ENCODE measurements at regions not wholly inside any gene's neighbourhood (a gene's known extent, or its start where the extent isn't known, plus 50 kb on each side); places are given as distances from the start of the nearest gene placed in this dataset.

DNA sequence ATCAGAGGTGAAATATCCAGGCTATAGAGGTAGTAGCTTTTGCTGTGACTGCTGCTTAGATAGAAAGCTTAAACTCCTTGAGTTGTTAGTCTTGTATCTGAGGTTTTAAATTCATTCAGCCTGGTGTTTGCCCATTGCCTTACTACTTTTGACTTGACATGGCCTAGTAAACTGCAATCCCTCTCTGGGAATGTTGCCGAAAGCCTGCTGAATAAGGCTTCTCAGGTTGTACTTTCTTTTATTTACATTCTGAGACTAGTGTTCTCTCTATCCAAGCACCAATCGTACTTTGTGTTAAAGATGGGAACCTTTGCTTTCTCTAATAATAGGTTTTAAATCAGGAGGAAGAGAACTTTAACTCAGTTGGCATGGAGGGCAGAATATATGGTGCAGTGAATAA, 357.6 kb upstream of the CWC22 start:
- DNase-seq (ENCODE audit: low spot score), result no peak

GRCh38 chr2:180360283-180360618, 353.2 kb upstream of the CWC22 start:
- DNase-seq (ENCODE audit: low spot score), result no peak

DNA sequence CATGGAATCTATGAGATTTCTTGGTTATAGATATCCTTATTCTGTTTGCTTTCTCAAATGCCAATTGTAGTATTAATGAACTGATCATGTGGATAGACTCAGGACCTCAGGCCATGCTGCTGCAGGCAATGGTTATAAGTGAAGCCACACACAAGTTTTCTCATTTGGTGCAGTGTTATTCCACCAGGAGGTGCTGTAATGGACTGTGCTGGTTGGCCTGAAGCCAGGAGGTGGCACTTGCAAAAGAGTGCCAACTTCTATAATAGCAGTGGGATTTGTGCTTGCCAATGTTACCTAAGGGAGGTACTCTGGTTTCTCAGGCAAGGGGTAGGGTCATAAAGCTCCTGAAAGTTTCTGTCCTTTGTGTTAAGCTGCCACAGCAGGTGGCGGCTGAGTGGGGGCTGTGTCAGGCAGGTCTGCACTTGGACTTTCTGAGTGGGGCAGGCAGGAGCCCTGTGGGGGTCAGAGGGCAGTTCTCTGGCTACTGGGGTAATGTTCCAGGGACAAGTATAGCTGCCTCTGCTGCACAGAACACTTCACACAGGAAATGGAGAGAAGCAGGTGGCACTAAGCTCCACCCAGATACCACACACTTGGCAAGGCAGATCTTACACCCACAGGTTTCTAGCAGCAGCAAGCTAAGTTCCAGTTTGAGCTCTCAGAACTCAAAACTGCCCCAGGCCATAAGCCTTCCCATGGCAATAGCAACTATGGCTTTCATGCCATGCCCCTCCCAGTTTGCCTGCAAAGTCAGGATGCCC, 352.6 kb upstream of the CWC22 start:
- DNase-seq (ENCODE audit: low spot score), result no peak

- no peak for DNase-seq (ENCODE audit: low spot score)
Observed at GRCh38 chr2:180358458-180358857, 351.4 kb upstream of the CWC22 start.

- DNase-seq (ENCODE audit: low spot score), result no peak
Observed at GRCh38 chr2:180356676-180357075, 349.6 kb upstream of the CWC22 start.

DNA sequence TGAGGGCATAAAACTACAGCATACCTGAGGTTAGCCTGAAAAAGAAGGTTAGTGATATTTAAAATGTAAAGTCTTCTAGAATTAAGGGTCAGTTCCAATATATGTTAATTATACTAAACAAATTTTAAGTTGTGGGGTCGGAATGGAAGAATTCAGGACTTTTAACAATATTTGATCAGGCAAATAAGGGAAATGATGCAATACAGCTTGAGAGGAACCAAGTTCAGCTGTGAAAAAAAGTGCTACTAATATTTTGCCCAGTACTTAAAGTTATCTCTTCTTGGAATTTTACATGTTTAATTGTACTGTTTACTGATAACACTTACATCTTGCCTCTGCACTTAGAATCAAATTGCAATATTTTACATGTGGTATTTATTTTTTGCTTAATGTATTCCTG, 345.5 kb upstream of the CWC22 start:
- DNase-seq (ENCODE audit: low spot score), result no peak

- no peak for DNase-seq (ENCODE audit: low spot score)
Observed at GRCh38 chr2:180349809-180350208, 342.7 kb upstream of the CWC22 start.

DNA sequence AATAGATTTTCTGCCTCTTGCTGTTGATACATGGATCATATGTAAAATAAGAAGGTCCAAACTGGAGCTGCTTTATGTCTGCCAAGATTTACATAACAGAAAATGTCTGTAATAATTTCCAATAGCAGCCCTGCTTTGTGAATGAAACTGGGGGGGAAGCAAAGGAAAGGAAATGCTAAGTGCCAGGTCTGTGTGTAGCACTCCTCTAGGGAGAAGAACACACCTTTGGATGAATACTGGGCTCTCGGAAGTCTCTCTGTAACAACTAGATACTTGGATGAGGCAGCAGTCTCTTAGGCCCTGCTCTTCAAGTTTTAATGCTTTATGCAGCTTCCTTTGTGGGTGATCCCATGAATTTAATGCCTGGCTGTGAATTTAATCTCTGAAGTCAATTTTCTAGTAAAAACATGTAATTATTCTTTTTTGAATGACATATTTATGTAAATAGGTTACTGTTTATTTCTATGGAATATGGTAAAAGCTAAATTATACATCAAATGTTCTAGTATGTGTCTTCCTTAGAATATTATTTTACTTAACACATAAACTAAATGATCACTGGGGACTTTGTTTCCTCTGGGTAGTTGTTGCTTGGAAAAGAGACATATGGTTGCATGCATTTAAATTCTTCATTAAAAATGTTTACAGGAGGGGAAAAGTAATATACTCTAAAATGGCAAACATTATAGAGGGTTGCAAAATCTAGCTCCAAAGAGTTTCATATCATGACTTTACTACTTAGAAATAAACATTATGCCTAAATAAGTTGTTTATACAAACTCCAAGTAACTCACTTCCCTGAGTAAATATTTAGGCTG, 336.6 kb upstream of the CWC22 start:
- no peak for DNase-seq (ENCODE audit: low spot score)

GRCh38 chr2:180337136-180337535, 330.0 kb upstream of the CWC22 start:
- DNase-seq (ENCODE audit: low spot score), result no peak

DNA sequence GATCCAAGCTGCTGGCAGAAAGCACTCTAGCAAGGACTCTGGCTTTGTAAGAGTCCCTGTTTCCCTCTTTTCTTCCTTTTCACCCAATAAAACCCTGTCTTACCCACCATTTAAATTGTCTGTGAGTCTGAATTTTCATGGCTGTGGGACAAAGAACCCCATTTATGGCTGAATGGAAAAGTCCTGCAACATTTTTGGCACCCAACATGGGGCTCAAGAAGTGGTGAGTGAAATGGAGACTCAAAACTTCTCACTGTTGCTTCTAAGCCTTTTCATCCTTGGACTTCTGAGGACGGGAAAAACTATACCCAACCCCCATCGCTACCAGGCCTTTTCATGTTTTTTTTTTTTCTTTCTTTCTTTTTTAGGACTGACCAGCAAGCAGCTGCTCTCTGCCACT, 329.5 kb upstream of the CWC22 start:
- DNase-seq (ENCODE audit: low spot score), result no peak

DNA sequence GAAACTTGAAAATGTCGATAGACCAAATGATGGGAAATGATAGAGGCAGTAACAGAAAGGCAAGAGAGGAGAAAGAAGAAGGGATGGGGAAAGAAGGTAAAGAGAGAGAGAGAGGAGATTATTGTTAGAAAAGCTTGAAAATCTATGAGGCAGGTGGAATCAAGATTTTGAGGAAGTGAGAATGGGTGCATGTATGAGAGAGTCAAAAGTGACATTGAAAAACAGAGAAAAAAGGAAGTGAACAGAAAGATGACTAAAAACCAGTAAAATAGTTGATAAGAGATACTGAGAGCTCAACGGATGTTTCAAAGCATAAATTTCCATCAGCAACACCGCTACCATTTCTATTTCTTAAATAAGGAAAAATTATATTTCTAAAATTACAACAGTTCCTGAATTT, 327.4 kb upstream of the CWC22 start:
- DNase-seq (ENCODE audit: low spot score), result no peak

- DNase-seq (ENCODE audit: low spot score), result no peak
Observed at GRCh38 chr2:180328795-180329422, 321.8 kb upstream of the CWC22 start.

DNA sequence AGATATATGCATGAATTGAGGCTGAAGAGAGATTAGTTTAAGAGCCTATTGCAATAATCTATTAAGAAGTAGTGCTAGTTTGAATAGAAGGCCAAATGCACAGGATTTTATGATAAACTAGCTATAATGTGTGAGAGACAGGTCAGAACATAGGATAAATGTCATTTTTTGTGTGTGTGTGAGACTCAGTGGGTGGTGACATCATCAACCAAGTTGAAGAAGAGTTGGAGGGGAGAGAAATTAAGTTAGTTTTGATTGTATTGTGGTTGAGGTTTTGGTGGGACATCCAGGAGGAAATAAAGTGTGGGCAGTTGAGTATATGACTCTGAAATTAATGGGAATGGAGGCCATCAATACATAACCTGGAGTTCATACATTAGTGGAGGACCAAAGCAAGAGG, 320.1 kb upstream of the CWC22 start:
- DNase-seq (ENCODE audit: low spot score), result no peak

DNA sequence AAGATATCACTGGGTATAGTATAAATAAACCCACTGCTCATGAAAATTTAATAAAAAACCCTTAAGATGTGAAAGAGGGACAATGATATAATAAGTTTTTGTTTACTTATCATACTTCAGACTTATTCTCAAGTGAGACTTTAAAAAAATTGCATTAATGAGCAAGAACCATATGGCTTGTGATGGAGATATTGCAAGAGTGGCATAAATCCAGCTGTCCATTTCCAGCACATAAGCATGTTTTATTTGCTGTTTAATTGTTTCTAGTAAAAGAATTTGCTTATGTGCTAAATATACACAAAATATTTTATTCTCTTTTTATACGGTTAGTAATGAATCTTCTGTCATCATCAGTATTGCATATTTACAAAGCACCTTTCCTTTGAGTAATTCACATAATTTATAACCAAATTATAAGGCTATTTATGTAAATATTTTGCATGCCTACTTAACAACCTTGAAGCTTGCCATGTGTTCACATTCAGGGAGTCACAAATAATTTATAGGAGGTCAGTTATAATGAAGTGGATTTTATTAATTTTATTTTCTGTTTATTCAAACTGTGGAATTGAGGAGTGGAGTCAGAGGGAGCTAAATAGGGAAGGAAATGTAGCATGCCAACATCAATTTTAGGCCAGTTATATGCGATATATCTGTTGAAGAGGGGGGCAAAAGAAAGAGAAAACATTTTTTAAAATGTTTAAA, 318.5 kb upstream of the CWC22 start:
- no peak for DNase-seq (ENCODE audit: low spot score)

DNA sequence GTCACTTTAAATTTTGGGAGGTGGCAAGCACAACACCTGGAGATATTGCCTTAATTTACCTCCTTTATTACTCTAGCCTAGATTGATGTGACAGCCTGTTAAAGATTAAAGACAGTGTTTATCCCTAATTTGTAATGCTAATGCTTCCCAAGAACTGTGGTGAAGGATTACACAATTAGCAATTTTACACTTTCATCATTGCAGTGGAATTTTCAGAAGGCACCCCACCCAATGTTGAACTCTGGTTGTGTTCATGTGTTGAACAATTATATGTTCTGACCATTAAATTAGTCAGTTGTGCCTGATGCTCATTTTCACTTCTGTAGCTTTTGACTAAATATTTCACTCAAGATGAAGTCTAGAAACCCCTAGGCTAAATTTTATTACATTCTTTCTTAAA, 317.1 kb upstream of the CWC22 start:
- no peak for DNase-seq (ENCODE audit: low spot score)

DNA sequence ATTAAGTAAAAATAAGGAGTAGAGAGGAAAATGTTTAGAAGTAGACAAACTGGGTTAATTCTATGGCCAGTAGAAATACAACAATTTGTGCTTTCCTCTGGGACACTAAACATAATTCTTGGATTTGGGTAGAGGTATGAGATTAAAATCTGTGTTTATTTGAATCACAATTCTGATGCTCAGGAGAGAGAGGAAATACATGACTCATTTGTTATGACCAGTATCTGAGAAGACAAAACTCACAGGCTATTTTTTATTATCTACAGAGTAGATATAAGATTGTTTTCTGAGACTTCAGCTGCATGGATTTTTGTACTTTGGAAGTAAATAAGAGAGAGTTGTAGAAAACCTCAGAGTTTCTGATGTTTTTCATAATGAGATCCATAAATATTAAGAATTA, 315.7 kb upstream of the CWC22 start:
- peak; percentile 11 for DNase-seq (ENCODE audit: low spot score)

DNA sequence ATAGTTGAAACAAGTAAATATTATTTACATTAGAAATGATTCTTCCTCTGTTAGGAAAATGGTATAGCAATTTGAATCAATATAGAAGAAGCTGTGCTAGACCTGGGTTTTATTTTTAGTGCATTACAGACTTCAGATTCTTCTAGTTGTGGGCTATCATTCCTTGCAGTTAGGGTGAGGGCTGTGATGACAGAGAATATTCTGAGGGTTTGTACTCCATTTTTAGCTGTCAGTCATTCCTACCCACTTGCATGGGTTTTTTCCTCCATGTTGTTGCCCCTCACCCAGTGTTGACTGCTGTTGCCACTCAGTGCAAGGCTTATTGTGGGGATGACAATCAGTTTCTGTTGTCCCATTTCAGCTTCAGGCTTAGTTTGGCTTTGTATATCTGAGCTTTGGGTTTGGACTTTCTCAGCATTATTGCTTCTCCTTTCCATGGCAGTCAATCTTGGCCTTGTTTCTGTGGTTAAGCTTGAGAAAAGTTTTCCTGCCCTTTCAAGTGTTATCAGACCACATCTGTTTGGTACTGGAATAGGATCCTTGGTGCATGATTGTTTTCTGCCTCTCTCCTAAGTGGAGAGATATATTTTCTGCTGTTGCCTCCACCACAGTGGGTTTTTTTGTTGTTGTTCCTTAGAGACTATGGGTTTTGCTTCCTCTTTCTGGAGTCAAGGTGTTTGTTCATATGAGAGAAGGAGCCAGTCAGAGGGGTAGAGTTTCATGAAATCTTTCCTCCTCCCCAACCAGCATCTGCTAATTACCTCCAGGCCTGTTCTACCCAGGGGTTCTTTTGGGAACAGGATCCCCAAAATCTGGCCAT, 312.7 kb upstream of the CWC22 start:
- DNase-seq (ENCODE audit: low spot score), result no peak

DNA sequence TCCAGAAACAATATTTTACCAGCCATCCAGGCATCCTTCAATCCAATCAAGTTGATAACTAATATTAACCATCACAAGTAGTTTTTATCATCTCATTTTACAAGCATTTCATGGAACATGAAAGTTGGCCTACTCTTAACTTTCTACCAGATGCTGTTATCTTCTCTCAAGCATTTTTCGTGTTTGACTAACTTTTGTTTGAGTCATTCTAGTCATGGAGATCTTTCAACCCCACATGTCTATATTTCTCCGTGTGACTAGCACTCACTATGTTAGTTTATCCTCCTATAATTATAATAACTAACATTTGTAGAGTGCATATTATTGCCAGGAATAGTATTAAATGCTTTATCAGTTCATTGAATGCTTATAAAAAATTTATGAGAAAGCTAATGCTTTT, 307.0 kb upstream of the CWC22 start:
- DNase-seq (ENCODE audit: low spot score), result no peak

DNA sequence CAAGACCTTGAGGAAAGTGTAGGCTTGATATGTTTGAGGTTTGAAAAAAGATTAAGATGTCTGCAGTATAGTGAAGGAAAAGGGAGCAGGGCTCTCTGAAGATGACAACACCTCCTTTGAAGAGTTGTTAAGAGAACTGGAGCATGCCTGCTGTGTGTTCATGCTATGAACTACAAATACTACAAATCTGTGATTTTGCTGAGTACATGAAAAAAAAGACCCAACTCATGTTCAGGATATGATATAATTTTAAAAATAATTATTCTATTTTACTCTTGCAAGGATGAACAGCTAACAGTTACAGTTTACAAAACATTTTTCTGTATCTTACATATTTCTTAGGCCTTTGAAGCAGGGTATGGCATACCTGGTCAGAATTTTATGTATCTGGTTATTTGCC, 305.4 kb upstream of the CWC22 start:
- DNase-seq (ENCODE audit: low spot score), result no peak

DNA sequence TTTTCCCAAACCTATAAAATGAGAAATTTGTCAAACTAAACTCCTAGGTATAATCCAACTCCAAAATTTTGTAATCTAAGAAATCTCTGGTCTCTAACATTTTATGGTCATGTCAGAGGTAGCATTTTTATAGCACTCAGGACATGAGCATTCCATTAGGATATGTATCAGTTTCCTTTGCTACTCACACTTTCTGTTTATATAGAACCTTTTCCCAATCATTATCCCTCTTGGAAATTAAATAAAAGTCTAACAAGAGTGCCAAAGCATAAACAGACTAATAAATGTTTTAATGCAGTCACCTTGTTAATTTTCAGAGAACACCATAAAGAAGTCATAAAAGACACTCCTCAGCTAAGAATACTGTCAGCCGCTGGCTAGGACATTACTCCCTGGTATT, 300.0 kb upstream of the CWC22 start:
- DNase-seq (ENCODE audit: low spot score), result no peak

- DNase-seq (ENCODE audit: low spot score), result no peak
Observed at GRCh38 chr2:180306346-180306745, 299.2 kb upstream of the CWC22 start.

Measured in RKO (cell line).